GM18511 (cell line): ENCODE measurements at regions not wholly inside any gene's neighbourhood (a gene's known extent, or its start where the extent isn't known, plus 50 kb on each side); places are given as distances from the start of the nearest gene placed in this dataset.
"Not testable (repeated sequence)": the region's sequence is repeated elsewhere in the genome, so short reads cannot be mapped to it uniquely, and the experiment has no call there.

Source experiments
- ATAC-seq: cut with Tn5 transposase; IDR thresholded peaks from one replicate; pipeline ENCODE4 v1.9.1; 2021; ENCODE audit warnings: mild to moderate bottlenecking, moderate library complexity; ENCODE audit not compliant: unreplicated experiment

- no peak for ATAC-seq
These were observed 256.2 kb upstream of the P2RY1 start for GRCh38 chr3:152578769-152579168.

- ATAC-seq: no peak
These were observed 253.0 kb upstream of the P2RY1 start for GRCh38 chr3:152581951-152582350.

- ATAC-seq: no peak
These were observed 251.0 kb upstream of the P2RY1 start for GRCh38 chr3:152583963-152584362.

GRCh38 chr3:152586974-152587373, 248.0 kb upstream of the P2RY1 start:
- ATAC-seq: no peak

GRCh38 chr3:152587861-152588260, 247.1 kb upstream of the P2RY1 start:
- no peak for ATAC-seq

GRCh38 chr3:152589644-152590043, 245.3 kb upstream of the P2RY1 start:
- ATAC-seq: no peak

GRCh38 chr3:152591515-152591914, 243.4 kb upstream of the P2RY1 start:
- ATAC-seq: no peak

- no peak for ATAC-seq
These were observed 241.7 kb upstream of the P2RY1 start for GRCh38 chr3:152593242-152593641.

- ATAC-seq: peak; percentile 98
These were observed 238.7 kb upstream of the P2RY1 start for GRCh38 chr3:152595975-152596821.

GRCh38 chr3:152596832-152597231, 238.1 kb upstream of the P2RY1 start:
- ATAC-seq: not testable (repeated sequence)

GRCh38 chr3:152606146-152606545, 228.8 kb upstream of the P2RY1 start:
- no peak for ATAC-seq

- ATAC-seq: no peak
These were observed 227.8 kb upstream of the P2RY1 start for GRCh38 chr3:152607179-152607578.

GRCh38 chr3:152608696-152609594, 226.0 kb upstream of the P2RY1 start:
- ATAC-seq: no peak

- no peak for ATAC-seq
These were observed 225.0 kb upstream of the P2RY1 start for GRCh38 chr3:152609891-152610290.

GRCh38 chr3:152610622-152611021, 224.3 kb upstream of the P2RY1 start:
- ATAC-seq: no peak

- ATAC-seq: no peak
These were observed 223.0 kb upstream of the P2RY1 start for GRCh38 chr3:152611905-152612304.

GRCh38 chr3:152613851-152614250, 221.1 kb upstream of the P2RY1 start:
- ATAC-seq: no peak

GRCh38 chr3:152615681-152616080, 219.2 kb upstream of the P2RY1 start:
- ATAC-seq: no peak

GRCh38 chr3:152617609-152618008, 217.3 kb upstream of the P2RY1 start:
- ATAC-seq: no peak

- ATAC-seq: no peak
These were observed 216.4 kb upstream of the P2RY1 start for GRCh38 chr3:152618529-152618928.

GRCh38 chr3:152619691-152620090, 215.2 kb upstream of the P2RY1 start:
- ATAC-seq: no peak

GRCh38 chr3:152620395-152620794, 214.5 kb upstream of the P2RY1 start:
- ATAC-seq: no peak
